B cell (primary cell): ENCODE measurements at regions not wholly inside any gene's neighbourhood (a gene's known extent, or its start where the extent isn't known, plus 50 kb on each side); places are given as distances from the start of the nearest gene placed in this dataset.

Experiments used
- ATAC-seq: fragments of 200-7000 bp; cut with Tn5 transposase; one replicate; pipeline ENCODE4 v1.10.0; 2021; ENCODE audit warnings: low read depth, mild to moderate bottlenecking, moderate number of reproducible peaks, moderate library complexity
- CTCF ChIA-PET: fragments of 350-600 bp; sonication (Branson Sonifier 250); formaldehyde crosslinking; loops from one replicate; lab custom pipeline; 2021; ENCODE audit warnings: antibody characterized with exemption, inconsistent platforms; lab: Charles Lee
- POLR2A ChIA-PET: fragments of 350-600 bp; sonication (Branson Sonifier 250); formaldehyde crosslinking; loops from one replicate; lab custom pipeline; 2021; ENCODE audit warnings: antibody characterized with exemption; lab: Charles Lee
- DNase-seq: peaks from one replicate; pipeline ENCODE4 v3.0.0; 2013
- H2AFZ ChIP-seq: 2 replicates; pipeline ENCODE4 v1.6.1; 2012; ENCODE audit warnings: mild to moderate bottlenecking, low read depth, low read length; ENCODE audit not compliant: insufficient read depth, poor library complexity, severe bottlenecking
- H3K27ac ChIP-seq, 2 donors: 1 replicate in 1 of 2; 2 replicates in 1 of 2; pipeline ENCODE4 v1.5.1; 2012 to 2013; ENCODE audit warnings: low read length in 2 of 2, mild to moderate bottlenecking in 2 of 2, moderate library complexity in 1 of 2
- H3K27me3 ChIP-seq, 4 experiments: fragments of 200-600 bp in 1 of 4; sonication (generic) in 1 of 4; replicated peaks in 1 of 4; 1 replicate in 2 of 4; 2 replicates in 2 of 4; pipeline versions ENCODE4 v1.6.1 to v1.7.0; 2013 to 2016; ENCODE audit warnings: low read length in 3 of 4, mild to moderate bottlenecking in 2 of 4, mixed read lengths in 1 of 4, moderate library complexity in 1 of 4; ENCODE audit not compliant: insufficient read depth in 4 of 4, control insufficient read depth in 3 of 4; ENCODE audit errors: control extremely low read depth in 1 of 4
- H3K36me3 ChIP-seq, 2 experiments: replicated peaks in 1 of 2; 1 replicate in 1 of 2; 2 replicates in 1 of 2; pipeline versions ENCODE4 v1.6.1 to v1.7.1; 2013; ENCODE audit warnings: low read length in 1 of 2; ENCODE audit not compliant: insufficient read depth in 2 of 2, control insufficient read depth in 1 of 2; ENCODE audit errors: control extremely low read depth in 1 of 2, extremely low read depth in 1 of 2
- H3K4me1 ChIP-seq, 2 donors: fragments of 200-600 bp in 1 of 2; sonication (generic) in 1 of 2; 1 replicate in 1 of 2; 2 replicates in 1 of 2; pipeline versions ENCODE4 v1.5.1 to v1.6.1; 2013 to 2017; ENCODE audit warnings: low read length in 2 of 2; ENCODE audit not compliant: control insufficient read depth in 2 of 2, insufficient read depth in 2 of 2
- H3K4me2 ChIP-seq: replicated peaks from 2 replicates; pipeline ENCODE3; 2012; ENCODE audit warnings: mild to moderate bottlenecking, low read depth, low read length; ENCODE audit not compliant: poor library complexity, severe bottlenecking
- H3K4me3 ChIP-seq, 5 experiments: fragments of 200-600 bp in 1 of 5; sonication (generic) in 1 of 5; 1 replicate in 3 of 5; 2 replicates in 2 of 5; pipeline versions ENCODE4 v1.5.1 to v1.7.0; 2011 to 2016; ENCODE audit warnings: low read length in 4 of 5, mild to moderate bottlenecking in 4 of 5, low read depth in 2 of 5, control low read depth in 1 of 5, moderate library complexity in 1 of 5; ENCODE audit not compliant: insufficient read depth in 1 of 5; ENCODE audit errors: control extremely low read depth in 1 of 5, extremely low read depth in 1 of 5
- H3K79me2 ChIP-seq: fragments of 200-600 bp; sonication (generic); one replicate; pipeline ENCODE4 v1.6.0; 2016; ENCODE audit warnings: low read length; ENCODE audit not compliant: control insufficient read depth, insufficient read depth
- H3K9ac ChIP-seq: fragments of 200-600 bp; sonication (generic); 2 replicates; pipeline ENCODE4 v1.6.1; 2017; ENCODE audit warnings: mild to moderate bottlenecking, low read length, moderate library complexity
- H3K9me3 ChIP-seq, 3 donors: one replicate each; pipeline versions ENCODE4 v1.6.1 to v1.7.1; 2013; ENCODE audit warnings: low read length in 2 of 3; ENCODE audit not compliant: control insufficient read depth in 2 of 3, insufficient read depth in 1 of 3; ENCODE audit errors: control extremely low read depth in 1 of 3
- H4K20me1 ChIP-seq: 2 replicates; pipeline ENCODE4 v1.6.0; 2012; ENCODE audit warnings: mild to moderate bottlenecking, low read length; ENCODE audit not compliant: insufficient read depth, control insufficient read depth, poor library complexity, severe bottlenecking
- H3K27ac Mint-ChIP-seq: one replicate; pipeline ENCODE4 v1.8.0; 2021; ENCODE audit warnings: mixed read lengths
- H3K27me3 Mint-ChIP-seq: one replicate; pipeline ENCODE4 v1.8.0; 2021; ENCODE audit warnings: mixed read lengths
- H3K4me1 Mint-ChIP-seq: one replicate; pipeline ENCODE4 v1.8.0; 2021; ENCODE audit warnings: mixed read lengths
- H3K4me3 Mint-ChIP-seq: one replicate; pipeline ENCODE4 v1.8.0; 2021; ENCODE audit warnings: mixed read lengths
- H3K9me3 Mint-ChIP-seq: one replicate; pipeline ENCODE4 v1.8.0; 2022; ENCODE audit warnings: mixed read lengths; ENCODE audit not compliant: insufficient read depth
- EZH2 ChIP-seq: IDR thresholded peaks from 2 replicates; pipeline ENCODE4 v1.6.1; 2012; ENCODE audit warnings: borderline replicate concordance, low read depth, mild to moderate bottlenecking, moderate library complexity, low read length; ENCODE audit not compliant: insufficient read depth, poor library complexity, severe bottlenecking
- WGBS: methylation state at CpG from one replicate; pipeline ENCODE4 v1.1.5; 2013; ENCODE audit warnings: missing lambda C conversion rate; ENCODE audit not compliant: insufficient coverage; 5-methylcytosine and 5-hydroxymethylcytosine counted together
- intact Hi-C: fragments of 100-400 bp; cut with micrococcal nuclease; formaldehyde crosslinking; loops from one replicate; pipeline ENCODE4 v1.10.0; 2022
- TF ChIP-seq, protein P1 (sequence below): fragments of 200-600 bp; IDR thresholded peaks from one replicate; pipeline ENCODE4 v1.8.0; 2022; ENCODE audit warnings: antibody characterized with exemption, mild to moderate bottlenecking

DNA sequence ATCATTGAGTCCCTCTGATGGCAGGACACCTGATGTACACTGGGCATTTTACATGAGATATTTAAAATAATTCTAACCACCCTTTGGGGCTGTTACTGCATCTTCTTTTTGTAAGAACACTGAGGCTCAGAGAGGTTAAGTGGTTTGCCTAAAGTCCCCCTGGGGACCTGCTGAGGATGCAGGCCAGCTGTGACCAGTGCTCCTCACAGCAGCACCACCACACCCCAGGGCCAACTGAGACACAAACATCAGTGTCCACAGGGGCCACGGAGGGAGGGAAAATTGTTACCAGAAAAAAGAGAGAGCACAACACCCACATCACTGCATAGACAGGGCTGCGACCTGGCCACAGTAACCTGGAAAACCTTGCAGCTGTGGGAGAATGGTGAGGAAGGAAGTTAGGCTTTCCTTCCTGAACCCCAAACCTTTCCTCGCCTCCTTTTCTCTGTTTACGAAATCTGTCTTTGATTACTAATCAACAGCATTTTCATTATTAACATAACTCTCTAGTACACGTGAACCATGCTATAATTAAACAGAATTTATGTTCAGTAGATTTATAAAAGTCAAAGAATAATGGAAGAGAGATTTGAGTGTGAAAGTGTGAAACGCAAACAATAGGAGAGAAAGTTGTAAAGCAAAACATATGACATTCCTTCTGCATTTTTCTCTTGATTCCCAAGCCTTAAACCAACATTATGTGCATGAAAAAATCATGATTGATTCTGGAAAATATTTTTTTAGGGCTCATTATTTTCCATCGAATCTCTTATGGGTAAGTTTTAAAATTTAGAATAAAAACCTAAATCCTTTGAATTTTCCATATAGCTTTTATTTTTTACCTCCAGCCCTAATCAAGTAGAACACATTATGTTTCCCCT lies 228.1 kb upstream of the DAPK1 start:
- Mint-ChIP-seq H3K9me3 (no peaks in the 10 kb centered on the region), H3K27ac (no peak overlapping the region), H3K4me3 (no peak overlapping the region), H3K27me3 (peaks cover 9% of the 10 kb centered on the region), H3K4me1 (no peaks in the 10 kb centered on the region)
- no peak overlapping the region for H3K4me2 ChIP-seq
- intact Hi-C loops: no loop called here
- H3K27me3 ChIP-seq: no peaks in the 10 kb centered on the region
- ATAC-seq (no peak), DNase-seq (no peak)
- no peaks in the 10 kb centered on the region for H3K36me3 ChIP-seq
- CTCF ChIA-PET: no interaction called here
- H4K20me1 ChIP-seq: no peaks in the 10 kb centered on the region
- H3K4me1 ChIP-seq: no peaks in the 10 kb centered on the region
- H3K79me2 ChIP-seq: no peaks in the 10 kb centered on the region
- no peak overlapping the region for H2AFZ ChIP-seq
- no peak overlapping the region for H3K4me3 ChIP-seq
- no peak overlapping the region for H3K27ac ChIP-seq
- H3K9ac ChIP-seq: no peak overlapping the region
- H3K9me3 ChIP-seq: peaks cover 0 to 3% (median 0%) of the 10 kb centered on the region in 3 donors
- WGBS: no CpG with 5 or more reads among the region's 7 CpGs
- POLR2A ChIA-PET: no interaction called here
- no peak for TF ChIP-seq EZH2
- TF ChIP-seq, protein P1, sequence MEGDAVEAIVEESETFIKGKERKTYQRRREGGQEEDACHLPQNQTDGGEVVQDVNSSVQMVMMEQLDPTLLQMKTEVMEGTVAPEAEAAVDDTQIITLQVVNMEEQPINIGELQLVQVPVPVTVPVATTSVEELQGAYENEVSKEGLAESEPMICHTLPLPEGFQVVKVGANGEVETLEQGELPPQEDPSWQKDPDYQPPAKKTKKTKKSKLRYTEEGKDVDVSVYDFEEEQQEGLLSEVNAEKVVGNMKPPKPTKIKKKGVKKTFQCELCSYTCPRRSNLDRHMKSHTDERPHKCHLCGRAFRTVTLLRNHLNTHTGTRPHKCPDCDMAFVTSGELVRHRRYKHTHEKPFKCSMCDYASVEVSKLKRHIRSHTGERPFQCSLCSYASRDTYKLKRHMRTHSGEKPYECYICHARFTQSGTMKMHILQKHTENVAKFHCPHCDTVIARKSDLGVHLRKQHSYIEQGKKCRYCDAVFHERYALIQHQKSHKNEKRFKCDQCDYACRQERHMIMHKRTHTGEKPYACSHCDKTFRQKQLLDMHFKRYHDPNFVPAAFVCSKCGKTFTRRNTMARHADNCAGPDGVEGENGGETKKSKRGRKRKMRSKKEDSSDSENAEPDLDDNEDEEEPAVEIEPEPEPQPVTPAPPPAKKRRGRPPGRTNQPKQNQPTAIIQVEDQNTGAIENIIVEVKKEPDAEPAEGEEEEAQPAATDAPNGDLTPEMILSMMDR: no peak

DNA sequence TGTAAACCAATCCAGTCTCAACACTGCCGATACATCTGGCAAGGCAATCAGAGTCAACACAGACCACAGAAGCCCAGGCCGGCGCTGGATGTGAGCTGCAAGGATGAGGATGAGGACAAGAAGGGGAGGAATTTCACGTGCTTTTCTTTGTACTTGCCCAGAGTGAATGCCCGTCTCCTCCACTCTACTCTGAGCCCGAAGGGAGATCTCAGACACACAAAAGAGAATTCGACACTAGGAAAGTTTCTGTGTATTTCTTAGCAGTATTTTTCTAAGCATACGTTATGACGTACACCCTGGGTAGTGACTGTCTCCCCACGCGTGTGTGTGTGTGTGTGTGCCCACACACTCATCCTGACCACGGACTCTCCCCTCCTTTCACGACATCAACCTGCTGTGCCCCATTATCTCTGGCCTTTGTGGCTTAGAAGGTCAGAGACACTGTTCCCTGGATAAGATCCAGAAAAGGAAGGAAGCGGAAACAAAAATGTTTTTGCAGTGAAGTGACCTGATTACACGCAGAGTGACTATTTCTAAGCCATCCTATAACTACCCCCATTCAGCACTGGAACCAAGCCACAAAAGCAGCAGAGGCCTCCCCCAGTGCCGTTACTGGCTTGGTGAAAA lies 227.3 kb upstream of the DAPK1 start:
- CTCF ChIA-PET: no interaction called here
- no peak overlapping the region for H2AFZ ChIP-seq
- intact Hi-C loops: no loop called here

More for the DNA sequence above, 227.3 kb upstream of the DAPK1 start:
- Histone ChIP-seq H3K4me3 (no peak overlapping the region), H3K9me3 (peaks cover 0 to 3% (median 0%) of the 10 kb centered on the region in 3 donors), H3K4me2 (no peak overlapping the region), H4K20me1 (no peaks in the 10 kb centered on the region), H3K36me3 (no peaks in the 10 kb centered on the region), H3K9ac (no peak overlapping the region), H3K4me1 (no peaks in the 10 kb centered on the region), H3K27me3 (no peaks in the 10 kb centered on the region), H3K79me2 (no peaks in the 10 kb centered on the region), H3K27ac (no peak overlapping the region)
- H3K27ac Mint-ChIP-seq: no peak overlapping the region
- WGBS: 60% methylated on average over 6 of the region's 16 CpGs
- H3K9me3 Mint-ChIP-seq: no peaks in the 10 kb centered on the region
- TF ChIP-seq, protein P1: no peak
- TF ChIP-seq EZH2: no peak
- no peak for ATAC-seq
- no peaks in the 10 kb centered on the region for H3K4me1 Mint-ChIP-seq
- no peak for DNase-seq
- POLR2A ChIA-PET: no interaction called here
- peaks cover 9% of the 10 kb centered on the region for H3K27me3 Mint-ChIP-seq
- H3K4me3 Mint-ChIP-seq: no peak overlapping the region
